Kidney (tissue), 13 donors: ENCODE measurements at regions not wholly inside any gene's neighbourhood (a gene's known extent, or its start where the extent isn't known, plus 50 kb on each side); places are given as distances from the start of the nearest gene placed in this dataset.
A peak's percentile ranks its signal among the peaks of the same experiment; 100 is the strongest.

Source experiments
- DNase-seq, 5 donors: peaks; one replicate each; pipeline ENCODE4 v3.0.0-alpha.2; 2013 to 2020
- FAIRE-seq: peaks from 2 replicates; lab custom pipeline; 2012; peaks lifted over from hg19 to GRCh38; lab: Jason Lieb, UNC
- H3K27ac ChIP-seq, 2 donors: one replicate each; pipeline ENCODE4 v1.7.0; 2013; ENCODE audit warnings: low read depth in 2 of 2, low read length in 2 of 2, inconsistent platforms in 1 of 2
- H3K27me3 ChIP-seq: one replicate; pipeline ENCODE4 v1.7.1; 2013; ENCODE audit warnings: low read length, inconsistent platforms; ENCODE audit not compliant: control insufficient read depth, insufficient read depth
- H3K36me3 ChIP-seq, 3 donors: one replicate each; pipeline versions ENCODE4 v1.7.0 to v1.7.1; 2013; ENCODE audit warnings: low read length in 3 of 3, control low read depth in 1 of 3, inconsistent platforms in 1 of 3; ENCODE audit not compliant: insufficient read depth in 3 of 3, control insufficient read depth in 2 of 3
- H3K4me1 ChIP-seq, 3 donors: one replicate each; pipeline versions ENCODE4 v1.7.0 to v1.7.1; 2013; ENCODE audit warnings: low read length in 3 of 3, inconsistent platforms in 1 of 3, low read depth in 1 of 3; ENCODE audit not compliant: control insufficient read depth in 2 of 3, insufficient read depth in 2 of 3
- H3K4me3 ChIP-seq, 3 donors: one replicate each; pipeline versions ENCODE4 v1.7.0 to v1.8.1; 2013; ENCODE audit warnings: low read length in 3 of 3, control low read depth in 1 of 3, inconsistent platforms in 1 of 3
- H3K9ac ChIP-seq, 3 donors: one replicate each; pipeline versions ENCODE4 v1.7.0 to v1.7.1; 2013; ENCODE audit warnings: low read length in 3 of 3, control low read depth in 1 of 3, inconsistent platforms in 1 of 3
- H3K9me3 ChIP-seq, 3 donors: one replicate each; pipeline versions ENCODE4 v1.7.0 to v1.7.1; 2013; ENCODE audit warnings: low read length in 3 of 3, control low read depth in 1 of 3, inconsistent platforms in 1 of 3; ENCODE audit not compliant: control insufficient read depth in 2 of 3, insufficient read depth in 1 of 3
- intact Hi-C: fragments of 100-400 bp; cut with DNase I; formaldehyde crosslinking; loops from one replicate; pipeline ENCODE4 v1.11.1; 2022
- TF ChIP-seq, protein P1 (sequence below): IDR thresholded peaks from 3 replicates; pipeline ENCODE4 v1.5.1; 2012; ENCODE audit warnings: mild to moderate bottlenecking, moderate library complexity, borderline replicate concordance; ENCODE audit not compliant: insufficient read depth; ENCODE audit errors: extremely low read depth
- donor health status: control.
- donor health status: control.
- donor health status: control.
- donor health status: control.
- donor health status: control.
- donor health status: DM: yes; HTN: yes; CAD: no.
- donor health status: Normal renal cell carcinoma (clear cell type).

DNA sequence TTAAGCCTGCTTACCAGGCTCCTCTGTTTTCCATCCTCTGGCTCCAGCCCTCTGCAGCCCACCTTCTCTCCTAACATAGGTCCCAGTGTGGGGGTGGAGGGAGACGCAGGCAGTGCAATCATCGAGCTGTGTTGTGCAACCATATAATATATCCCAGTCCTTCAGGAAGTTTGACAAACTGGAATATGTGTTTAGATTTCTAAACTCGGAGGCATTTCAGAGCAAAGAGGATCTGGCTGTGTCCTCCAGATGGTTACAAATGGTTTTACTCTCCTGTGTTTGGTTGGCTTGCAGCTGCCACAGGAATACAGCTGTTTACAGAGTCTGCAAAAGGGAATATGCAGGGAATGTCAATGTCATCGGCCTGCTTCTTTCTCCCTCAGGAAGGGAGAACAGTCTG is 195.3 kb upstream of the LNX1 start:
- H3K4me1 ChIP-seq: peaks cover 0 to 5% (median 5%) of the 10 kb centered on the region in 3 donors
- FAIRE-seq (no peak), DNase-seq (peak in 1 of 5 donors; percentile 60)
- H3K27me3 ChIP-seq: no peaks in the 10 kb centered on the region
- H3K9ac ChIP-seq: no peak overlapping the region
- H3K27ac ChIP-seq: no peak overlapping the region
- H3K4me3 ChIP-seq: no peak overlapping the region
- no peaks in the 10 kb centered on the region for H3K36me3 ChIP-seq
- intact Hi-C loops: no loop called here
- TF ChIP-seq, protein P1, sequence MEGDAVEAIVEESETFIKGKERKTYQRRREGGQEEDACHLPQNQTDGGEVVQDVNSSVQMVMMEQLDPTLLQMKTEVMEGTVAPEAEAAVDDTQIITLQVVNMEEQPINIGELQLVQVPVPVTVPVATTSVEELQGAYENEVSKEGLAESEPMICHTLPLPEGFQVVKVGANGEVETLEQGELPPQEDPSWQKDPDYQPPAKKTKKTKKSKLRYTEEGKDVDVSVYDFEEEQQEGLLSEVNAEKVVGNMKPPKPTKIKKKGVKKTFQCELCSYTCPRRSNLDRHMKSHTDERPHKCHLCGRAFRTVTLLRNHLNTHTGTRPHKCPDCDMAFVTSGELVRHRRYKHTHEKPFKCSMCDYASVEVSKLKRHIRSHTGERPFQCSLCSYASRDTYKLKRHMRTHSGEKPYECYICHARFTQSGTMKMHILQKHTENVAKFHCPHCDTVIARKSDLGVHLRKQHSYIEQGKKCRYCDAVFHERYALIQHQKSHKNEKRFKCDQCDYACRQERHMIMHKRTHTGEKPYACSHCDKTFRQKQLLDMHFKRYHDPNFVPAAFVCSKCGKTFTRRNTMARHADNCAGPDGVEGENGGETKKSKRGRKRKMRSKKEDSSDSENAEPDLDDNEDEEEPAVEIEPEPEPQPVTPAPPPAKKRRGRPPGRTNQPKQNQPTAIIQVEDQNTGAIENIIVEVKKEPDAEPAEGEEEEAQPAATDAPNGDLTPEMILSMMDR: no peak
- H3K9me3 ChIP-seq: no peaks in the 10 kb centered on the region

DNA sequence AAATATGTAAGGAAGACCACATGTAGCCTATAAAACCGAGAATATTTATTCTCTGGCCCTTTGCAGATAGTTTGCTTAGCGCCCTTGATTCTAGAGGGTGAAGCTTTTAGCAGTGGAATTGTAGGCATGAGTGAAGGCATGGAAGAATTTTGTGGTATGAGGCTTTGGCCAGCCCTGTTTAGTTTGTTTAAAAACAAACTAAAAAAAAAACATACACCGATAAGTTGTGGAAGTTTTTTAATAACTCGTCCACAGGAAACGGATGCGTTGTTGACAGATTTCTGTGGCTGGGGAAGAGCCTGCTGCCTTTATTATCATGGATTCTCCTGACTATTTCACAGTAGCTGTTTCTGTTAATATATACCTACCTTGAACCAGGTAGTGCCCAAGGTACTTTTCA is 194.7 kb upstream of the LNX1 start:
- DNase-seq: no peak
- H3K27ac ChIP-seq: no peak overlapping the region

DNA sequence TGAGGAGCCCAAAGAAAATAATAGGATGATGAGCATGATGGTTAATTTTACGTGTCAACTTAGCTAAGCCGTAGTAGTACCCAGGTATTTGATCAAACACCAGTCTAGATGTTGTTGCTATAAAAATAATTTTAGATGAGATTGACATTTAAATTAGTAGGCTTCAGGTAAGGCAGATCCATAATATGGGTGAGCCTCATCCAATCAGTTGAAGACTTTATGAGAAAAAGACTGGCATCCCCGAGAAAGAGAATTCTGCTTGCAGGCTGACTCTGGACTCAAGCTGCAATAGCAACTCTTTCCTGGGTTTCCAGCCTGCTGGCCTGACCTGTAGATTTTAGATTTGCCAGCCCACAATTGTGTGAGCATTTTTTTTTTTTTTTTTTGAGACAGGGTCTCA is 192.8 kb upstream of the LNX1 start:
- H3K27me3 ChIP-seq: no peaks in the 10 kb centered on the region
- no peak overlapping the region for H3K9ac ChIP-seq
- peaks cover 0 to 5% (median 5%) of the 10 kb centered on the region in 3 donors for H3K4me1 ChIP-seq
- no peak for DNase-seq
- no peaks in the 10 kb centered on the region for H3K9me3 ChIP-seq
- no peak overlapping the region for H3K4me3 ChIP-seq
- no peak overlapping the region for H3K27ac ChIP-seq
- intact Hi-C loops: no loop called here
- TF ChIP-seq, protein P1: no peak
- no peak for FAIRE-seq
- H3K36me3 ChIP-seq: no peaks in the 10 kb centered on the region

More for the DNA sequence above, 194.7 kb upstream of the LNX1 start:
- Histone ChIP-seq H3K4me1 (peaks cover 0 to 5% (median 5%) of the 10 kb centered on the region in 3 donors), H3K36me3 (no peaks in the 10 kb centered on the region), H3K9ac (no peak overlapping the region), H3K4me3 (no peak overlapping the region), H3K27me3 (no peaks in the 10 kb centered on the region), H3K9me3 (no peaks in the 10 kb centered on the region)
- TF ChIP-seq, protein P1: no peak
- intact Hi-C loops: no loop called here
- FAIRE-seq: no peak
